ENCODE measurements at regions not wholly inside any gene's neighbourhood (a gene's known extent, or its start where the extent isn't known, plus 50 kb on each side); places are given as distances from the start of the nearest gene placed in this dataset.
A peak's percentile ranks its signal among the peaks of the same experiment; 100 is the strongest.
"Not testable (repeated sequence)": the region's sequence is repeated elsewhere in the genome, so short reads cannot be mapped to it uniquely, and the experiment has no call there.

DNA sequence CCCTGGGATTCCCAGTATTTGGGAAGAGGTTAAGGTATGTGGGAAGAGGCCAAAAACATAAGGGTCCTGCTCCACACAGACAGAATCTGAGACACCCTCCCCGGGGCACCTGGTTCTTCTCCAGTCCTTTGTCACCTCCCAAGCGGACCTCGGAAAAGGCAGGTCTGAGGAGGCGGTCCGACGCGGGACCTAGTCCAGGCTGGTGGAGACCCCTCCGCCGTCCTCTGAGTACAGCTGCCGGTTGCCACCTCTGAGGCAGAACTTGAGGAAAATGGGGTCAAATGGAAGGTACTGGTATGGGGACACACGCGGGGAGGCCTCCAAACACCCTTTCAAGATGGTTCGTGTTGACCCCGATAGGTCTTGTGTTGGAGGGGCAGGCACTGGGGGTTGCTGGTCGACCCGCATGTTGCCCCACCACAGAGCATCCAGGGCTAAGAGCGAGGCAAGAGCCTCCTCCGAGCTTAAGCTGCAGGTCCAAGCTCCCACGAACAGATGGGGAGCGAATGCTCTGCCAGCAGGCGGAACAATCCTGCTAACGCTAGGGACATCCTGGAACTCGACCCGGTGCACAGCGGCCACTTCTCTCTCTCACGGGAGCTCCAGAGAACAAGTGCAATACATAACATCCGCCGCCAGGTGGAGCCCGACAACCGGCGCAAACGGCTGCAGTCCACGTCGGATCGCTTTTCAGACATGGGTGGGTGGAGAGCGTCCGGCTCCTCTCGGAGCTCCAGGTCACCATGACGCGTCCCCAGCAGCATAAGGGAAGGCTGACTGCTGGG is 559.8 kb downstream of the SPATA31A6 start:
- TF ChIP-seq, protein P1, sequence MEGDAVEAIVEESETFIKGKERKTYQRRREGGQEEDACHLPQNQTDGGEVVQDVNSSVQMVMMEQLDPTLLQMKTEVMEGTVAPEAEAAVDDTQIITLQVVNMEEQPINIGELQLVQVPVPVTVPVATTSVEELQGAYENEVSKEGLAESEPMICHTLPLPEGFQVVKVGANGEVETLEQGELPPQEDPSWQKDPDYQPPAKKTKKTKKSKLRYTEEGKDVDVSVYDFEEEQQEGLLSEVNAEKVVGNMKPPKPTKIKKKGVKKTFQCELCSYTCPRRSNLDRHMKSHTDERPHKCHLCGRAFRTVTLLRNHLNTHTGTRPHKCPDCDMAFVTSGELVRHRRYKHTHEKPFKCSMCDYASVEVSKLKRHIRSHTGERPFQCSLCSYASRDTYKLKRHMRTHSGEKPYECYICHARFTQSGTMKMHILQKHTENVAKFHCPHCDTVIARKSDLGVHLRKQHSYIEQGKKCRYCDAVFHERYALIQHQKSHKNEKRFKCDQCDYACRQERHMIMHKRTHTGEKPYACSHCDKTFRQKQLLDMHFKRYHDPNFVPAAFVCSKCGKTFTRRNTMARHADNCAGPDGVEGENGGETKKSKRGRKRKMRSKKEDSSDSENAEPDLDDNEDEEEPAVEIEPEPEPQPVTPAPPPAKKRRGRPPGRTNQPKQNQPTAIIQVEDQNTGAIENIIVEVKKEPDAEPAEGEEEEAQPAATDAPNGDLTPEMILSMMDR (IDR thresholded peaks at IDR 0.05; ENCODE audit: insufficient read depth, low read length) = peak; percentile 58
- not testable (repeated sequence) for TF ChIP-seq POLR2AphosphoS5 (IDR thresholded peaks at IDR 0.05; ENCODE audit: low read depth); SPI1 (IDR thresholded peaks at IDR 0.05; ENCODE audit: borderline replicate concordance, low read depth); GABPA (IDR thresholded peaks at IDR 0.05; ENCODE audit: low read depth)
- TF ChIP-seq, protein P2, sequence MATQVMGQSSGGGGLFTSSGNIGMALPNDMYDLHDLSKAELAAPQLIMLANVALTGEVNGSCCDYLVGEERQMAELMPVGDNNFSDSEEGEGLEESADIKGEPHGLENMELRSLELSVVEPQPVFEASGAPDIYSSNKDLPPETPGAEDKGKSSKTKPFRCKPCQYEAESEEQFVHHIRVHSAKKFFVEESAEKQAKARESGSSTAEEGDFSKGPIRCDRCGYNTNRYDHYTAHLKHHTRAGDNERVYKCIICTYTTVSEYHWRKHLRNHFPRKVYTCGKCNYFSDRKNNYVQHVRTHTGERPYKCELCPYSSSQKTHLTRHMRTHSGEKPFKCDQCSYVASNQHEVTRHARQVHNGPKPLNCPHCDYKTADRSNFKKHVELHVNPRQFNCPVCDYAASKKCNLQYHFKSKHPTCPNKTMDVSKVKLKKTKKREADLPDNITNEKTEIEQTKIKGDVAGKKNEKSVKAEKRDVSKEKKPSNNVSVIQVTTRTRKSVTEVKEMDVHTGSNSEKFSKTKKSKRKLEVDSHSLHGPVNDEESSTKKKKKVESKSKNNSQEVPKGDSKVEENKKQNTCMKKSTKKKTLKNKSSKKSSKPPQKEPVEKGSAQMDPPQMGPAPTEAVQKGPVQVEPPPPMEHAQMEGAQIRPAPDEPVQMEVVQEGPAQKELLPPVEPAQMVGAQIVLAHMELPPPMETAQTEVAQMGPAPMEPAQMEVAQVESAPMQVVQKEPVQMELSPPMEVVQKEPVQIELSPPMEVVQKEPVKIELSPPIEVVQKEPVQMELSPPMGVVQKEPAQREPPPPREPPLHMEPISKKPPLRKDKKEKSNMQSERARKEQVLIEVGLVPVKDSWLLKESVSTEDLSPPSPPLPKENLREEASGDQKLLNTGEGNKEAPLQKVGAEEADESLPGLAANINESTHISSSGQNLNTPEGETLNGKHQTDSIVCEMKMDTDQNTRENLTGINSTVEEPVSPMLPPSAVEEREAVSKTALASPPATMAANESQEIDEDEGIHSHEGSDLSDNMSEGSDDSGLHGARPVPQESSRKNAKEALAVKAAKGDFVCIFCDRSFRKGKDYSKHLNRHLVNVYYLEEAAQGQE (IDR thresholded peaks at IDR 0.05; ENCODE audit: insufficient replicate concordance, low read depth) = not testable (repeated sequence)
